ENCODE measurements at regions not wholly inside any gene's neighbourhood (a gene's known extent, or its start where the extent isn't known, plus 50 kb on each side); places are given as distances from the start of the nearest gene placed in this dataset.

DNA sequence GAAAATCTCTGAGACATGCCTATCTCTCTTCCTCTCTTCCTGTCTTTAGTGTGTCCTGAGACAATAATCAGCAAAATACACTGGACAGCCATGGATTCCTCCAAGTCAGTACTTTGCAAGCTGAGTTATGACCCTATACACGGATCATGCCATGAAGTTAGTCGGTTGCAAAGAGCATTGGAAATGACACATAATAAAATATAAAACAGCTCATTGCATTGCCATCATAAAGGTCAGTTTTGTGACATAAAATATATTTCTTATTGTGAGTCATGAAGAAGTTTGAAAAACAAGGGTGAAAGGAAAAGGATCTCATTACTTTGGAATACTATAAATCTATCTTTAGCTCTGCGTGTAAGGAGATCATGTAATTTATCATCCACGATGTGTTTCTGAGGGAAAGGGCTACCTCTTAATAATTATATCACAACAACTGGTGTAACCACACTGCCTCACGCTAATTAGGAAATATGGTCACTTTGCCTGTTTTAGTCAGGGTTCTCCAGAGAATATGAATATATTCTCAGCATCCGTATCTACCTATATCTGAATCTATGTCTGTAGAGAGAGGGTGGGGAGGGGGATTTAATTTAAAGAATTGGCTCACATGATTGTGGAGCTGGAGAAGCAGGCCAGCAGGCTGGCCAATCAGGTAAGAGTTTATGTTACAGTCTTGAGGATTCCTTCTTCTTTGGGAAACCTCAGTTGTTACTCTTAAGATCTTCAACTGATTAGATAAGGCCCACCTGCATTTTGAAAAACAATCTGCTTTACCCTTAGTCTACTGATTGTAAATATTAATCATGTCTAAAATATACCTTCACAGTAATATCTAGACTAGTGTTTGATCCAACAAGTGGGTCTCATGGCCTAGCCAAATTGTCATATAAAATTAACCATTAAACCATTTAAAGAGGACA lies 198.8 kb downstream of the FAT3 start:
- WGBS (ENCODE audit: missing lambda C conversion rate): 66% methylated on average over 6 of the region's 6 CpGs
- no peak for TF ChIP-seq SREBF2 (IDR thresholded peaks at IDR 0.05)
- TF ChIP-seq JUNB (IDR thresholded peaks at IDR 0.05): no peak
- Histone ChIP-seq H3K27ac (no peak overlapping the region), H3K4me1 (no peaks in the 10 kb centered on the region), H3K4me3 (no peak overlapping the region), H3K9me3 (no peaks in the 10 kb centered on the region), H3K4me2 (no peak overlapping the region)
- FAIRE-seq (no peak), ATAC-seq (no peak), DNase-seq (ENCODE audit: low read depth in 1 of 2, low spot score in 1 of 2) (no peak)
- ChIA-PET POLR2A (no interaction called here), CTCF (no interaction called here)

- Histone ChIP-seq H3K9me3 (no peaks in the 10 kb centered on the region), H3K4me3 (no peak overlapping the region), H3K4me2 (no peak overlapping the region), H3K4me1 (no peaks in the 10 kb centered on the region), H3K27ac (no peak overlapping the region)
- ATAC-seq (no peak), FAIRE-seq (no peak), DNase-seq (ENCODE audit: low read depth in 1 of 2, low spot score in 1 of 2) (no peak)
- CTCF ChIA-PET: no interaction called here
- POLR2A ChIA-PET: no interaction called here
- TF ChIP-seq HOXA7 (CRISPR knock-in tag; IDR thresholded peaks at IDR 0.05) (no peak), TFCP2L1 (CRISPR knock-in tag; IDR thresholded peaks at IDR 0.05) (no peak), EHMT2 (IDR thresholded peaks at IDR 0.05; ENCODE audit: low read depth) (no peak), RAD21 (conservative IDR thresholded peaks at IDR 0.05 in 1 of 2, IDR thresholded peaks at IDR 0.05 in 1 of 2) (no peak), BHLHE40 (IDR thresholded peaks at IDR 0.05; ENCODE audit: low read depth, low read length) (no peak)
These were observed 199.7 kb downstream of the FAT3 start for GRCh38 chr11:92424281-92424680.

DNA sequence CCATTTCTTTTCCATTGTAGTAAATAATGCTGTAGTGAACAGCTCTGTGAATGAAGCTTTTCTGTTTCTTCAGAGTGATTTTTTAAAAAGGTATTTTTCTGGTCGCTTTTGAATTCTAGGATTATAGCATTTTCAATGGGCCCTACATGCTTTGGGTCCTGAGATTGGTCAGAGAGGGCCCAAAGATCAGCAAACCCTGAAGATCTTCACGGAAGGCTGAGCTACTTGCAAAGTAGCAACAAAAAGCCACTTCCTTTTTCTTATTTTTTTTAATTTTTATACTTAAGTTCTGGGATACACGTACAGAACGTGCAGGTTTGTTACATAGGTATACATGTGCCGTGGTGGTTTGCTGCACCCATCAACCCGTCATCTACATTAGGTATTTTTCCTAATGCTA lies 200.5 kb downstream of the FAT3 start:
- CTCF ChIA-PET: no interaction called here
- no peak overlapping the region for H3K4me3 ChIP-seq

More for the DNA sequence above, 200.5 kb downstream of the FAT3 start:
- ATAC-seq: no peak
- Histone ChIP-seq H3K4me2 (no peak overlapping the region), H3K27ac (no peak overlapping the region), H3K4me1 (no peaks in the 10 kb centered on the region), H3K9me3 (no peaks in the 10 kb centered on the region)
- no peak for DNase-seq (ENCODE audit: low read depth in 1 of 2, low spot score in 1 of 2)
- 58% methylated on average over 6 of the region's 6 CpGs for WGBS (ENCODE audit: missing lambda C conversion rate)
- POLR2A ChIA-PET: no interaction called here
- TF ChIP-seq, protein P1, sequence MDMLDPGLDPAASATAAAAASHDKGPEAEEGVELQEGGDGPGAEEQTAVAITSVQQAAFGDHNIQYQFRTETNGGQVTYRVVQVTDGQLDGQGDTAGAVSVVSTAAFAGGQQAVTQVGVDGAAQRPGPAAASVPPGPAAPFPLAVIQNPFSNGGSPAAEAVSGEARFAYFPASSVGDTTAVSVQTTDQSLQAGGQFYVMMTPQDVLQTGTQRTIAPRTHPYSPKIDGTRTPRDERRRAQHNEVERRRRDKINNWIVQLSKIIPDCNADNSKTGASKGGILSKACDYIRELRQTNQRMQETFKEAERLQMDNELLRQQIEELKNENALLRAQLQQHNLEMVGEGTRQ (IDR thresholded peaks at IDR 0.05): no peak
- TF ChIP-seq HEYL (CRISPR knock-in tag; IDR thresholded peaks at IDR 0.05): no peak
- TF ChIP-seq, protein P2, sequence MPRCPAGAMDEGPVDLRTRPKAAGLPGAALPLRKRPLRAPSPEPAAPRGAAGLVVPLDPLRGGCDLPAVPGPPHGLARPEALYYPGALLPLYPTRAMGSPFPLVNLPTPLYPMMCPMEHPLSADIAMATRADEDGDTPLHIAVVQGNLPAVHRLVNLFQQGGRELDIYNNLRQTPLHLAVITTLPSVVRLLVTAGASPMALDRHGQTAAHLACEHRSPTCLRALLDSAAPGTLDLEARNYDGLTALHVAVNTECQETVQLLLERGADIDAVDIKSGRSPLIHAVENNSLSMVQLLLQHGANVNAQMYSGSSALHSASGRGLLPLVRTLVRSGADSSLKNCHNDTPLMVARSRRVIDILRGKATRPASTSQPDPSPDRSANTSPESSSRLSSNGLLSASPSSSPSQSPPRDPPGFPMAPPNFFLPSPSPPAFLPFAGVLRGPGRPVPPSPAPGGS (IDR thresholded peaks at IDR 0.05): no peak
- TF ChIP-seq HDAC2 (IDR thresholded peaks at IDR 0.05): no peak
- no peak for TF ChIP-seq POLR2A (IDR thresholded peaks at IDR 0.05; ENCODE audit: low read length)
- TF ChIP-seq POLR2AphosphoS2 (conservative IDR thresholded peaks at IDR 0.05; ENCODE audit: low read length): no peak
- no peak for TF ChIP-seq ZC3H11A (IDR thresholded peaks at IDR 0.05)
- TF ChIP-seq, protein P3, sequence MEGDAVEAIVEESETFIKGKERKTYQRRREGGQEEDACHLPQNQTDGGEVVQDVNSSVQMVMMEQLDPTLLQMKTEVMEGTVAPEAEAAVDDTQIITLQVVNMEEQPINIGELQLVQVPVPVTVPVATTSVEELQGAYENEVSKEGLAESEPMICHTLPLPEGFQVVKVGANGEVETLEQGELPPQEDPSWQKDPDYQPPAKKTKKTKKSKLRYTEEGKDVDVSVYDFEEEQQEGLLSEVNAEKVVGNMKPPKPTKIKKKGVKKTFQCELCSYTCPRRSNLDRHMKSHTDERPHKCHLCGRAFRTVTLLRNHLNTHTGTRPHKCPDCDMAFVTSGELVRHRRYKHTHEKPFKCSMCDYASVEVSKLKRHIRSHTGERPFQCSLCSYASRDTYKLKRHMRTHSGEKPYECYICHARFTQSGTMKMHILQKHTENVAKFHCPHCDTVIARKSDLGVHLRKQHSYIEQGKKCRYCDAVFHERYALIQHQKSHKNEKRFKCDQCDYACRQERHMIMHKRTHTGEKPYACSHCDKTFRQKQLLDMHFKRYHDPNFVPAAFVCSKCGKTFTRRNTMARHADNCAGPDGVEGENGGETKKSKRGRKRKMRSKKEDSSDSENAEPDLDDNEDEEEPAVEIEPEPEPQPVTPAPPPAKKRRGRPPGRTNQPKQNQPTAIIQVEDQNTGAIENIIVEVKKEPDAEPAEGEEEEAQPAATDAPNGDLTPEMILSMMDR (IDR thresholded peaks at IDR 0.05): no peak
- TF ChIP-seq HES2 (IDR thresholded peaks at IDR 0.05): no peak
- no peak for TF ChIP-seq EHMT2 (IDR thresholded peaks at IDR 0.05; ENCODE audit: low read depth)
- TF ChIP-seq CEBPB (IDR thresholded peaks at IDR 0.05): no peak
- TF ChIP-seq KDM1A (IDR thresholded peaks at IDR 0.05; ENCODE audit: low read depth): no peak
- FAIRE-seq: no peak
